SK-N-MC (cell line): ENCODE measurements at regions not wholly inside any gene's neighbourhood (a gene's known extent, or its start where the extent isn't known, plus 50 kb on each side); places are given as distances from the start of the nearest gene placed in this dataset.

Experiments
- DNase-seq: peaks from one replicate; pipeline ENCODE4 v3.0.0-alpha.2; 2011; ENCODE audit warnings: low read depth, low spot score
- H3K27ac ChIP-seq: fragments of 200-600 bp; sonication (generic); 2 replicates; pipeline ENCODE4 v1.5.1; 2016; ENCODE audit warnings: mixed run types
- H3K36me3 ChIP-seq: fragments of 200-600 bp; sonication (generic); 2 replicates; pipeline ENCODE4 v1.6.1; 2017; ENCODE audit warnings: antibody characterized with exemption, low read length, mixed read lengths; ENCODE audit not compliant: insufficient read depth
- H3K4me3 ChIP-seq: fragments of 200-600 bp; sonication (generic); 2 replicates; pipeline ENCODE4 v1.5.1; 2016
- H3K9ac ChIP-seq: fragments of 200-600 bp; sonication (generic); 2 replicates; pipeline ENCODE4 v1.8.0; 2017; ENCODE audit warnings: mixed run types, mixed read lengths; ENCODE audit not compliant: insufficient read length
- H3K9me3 ChIP-seq: fragments of 200-600 bp; sonication (generic); 2 replicates; pipeline ENCODE4 v1.6.1; 2017; ENCODE audit warnings: low read depth, mild to moderate bottlenecking, antibody characterized with exemption, low read length, moderate library complexity, mixed read lengths
- EZH2 ChIP-seq: fragments of 200-600 bp; sonication (generic); IDR thresholded peaks from one replicate; pipeline ENCODE4 v1.6.1; 2017; ENCODE audit warnings: antibody characterized with exemption
- FOXP2 ChIP-seq: optimal IDR thresholded peaks from 2 replicates; pipeline ENCODE3; 2011; ENCODE audit warnings: mild to moderate bottlenecking, moderate library complexity; ENCODE audit not compliant: insufficient read depth; ENCODE audit errors: extremely low read length, control extremely low read depth
- POLR2AphosphoS5 ChIP-seq: IDR thresholded peaks from 2 replicates; pipeline ENCODE4 v1.6.1; 2012; ENCODE audit warnings: mild to moderate bottlenecking, low read depth, low read length, borderline replicate concordance

GRCh38 chr2:239710953-239711861 is 310.4 kb upstream of the HDAC4 start:
- no peak overlapping the region for H3K9ac ChIP-seq
- no peak for DNase-seq
- no peak overlapping the region for H3K27ac ChIP-seq
- no peaks in the 10 kb centered on the region for H3K36me3 ChIP-seq
- TF ChIP-seq FOXP2, result no peak
- H3K9me3 ChIP-seq, result no peaks in the 10 kb centered on the region
- H3K4me3 ChIP-seq, result no peak overlapping the region

- Histone ChIP-seq H3K36me3 (no peaks in the 10 kb centered on the region), H3K9ac (no peak overlapping the region), H3K9me3 (no peaks in the 10 kb centered on the region), H3K27ac (no peak overlapping the region), H3K4me3 (no peak overlapping the region)
- no peak for DNase-seq
- TF ChIP-seq EZH2 (no peak), FOXP2 (no peak), POLR2AphosphoS5 (no peak)
Observed at GRCh38 chr2:239706367-239706766, 305.5 kb upstream of the HDAC4 start.

- Histone ChIP-seq H3K36me3 (no peaks in the 10 kb centered on the region), H3K27ac (no peak overlapping the region), H3K4me3 (no peak overlapping the region), H3K9ac (no peak overlapping the region), H3K9me3 (no peaks in the 10 kb centered on the region)
- no peak for DNase-seq
- no peak for TF ChIP-seq POLR2AphosphoS5
- TF ChIP-seq FOXP2, result no peak
- TF ChIP-seq EZH2, result no peak
Observed at GRCh38 chr2:239704737-239705136, 303.9 kb upstream of the HDAC4 start.

- H3K36me3 ChIP-seq, result no peaks in the 10 kb centered on the region
- H3K9me3 ChIP-seq, result no peaks in the 10 kb centered on the region
- DNase-seq, result no peak
- H3K4me3 ChIP-seq, result no peak overlapping the region
- no peak overlapping the region for H3K9ac ChIP-seq
- H3K27ac ChIP-seq, result no peak overlapping the region
- TF ChIP-seq POLR2AphosphoS5, result no peak
- TF ChIP-seq EZH2, result no peak
- no peak for TF ChIP-seq FOXP2
Observed at GRCh38 chr2:239703834-239704233, 303.0 kb upstream of the HDAC4 start.

GRCh38 chr2:239700686-239701345 is 300.0 kb upstream of the HDAC4 start:
- no peak for DNase-seq
- H3K27ac ChIP-seq, result no peak overlapping the region
- H3K36me3 ChIP-seq, result no peaks in the 10 kb centered on the region
- no peak for TF ChIP-seq FOXP2
- no peak for TF ChIP-seq POLR2AphosphoS5
- TF ChIP-seq EZH2, result no peak
- no peak overlapping the region for H3K9ac ChIP-seq
- no peak overlapping the region for H3K4me3 ChIP-seq
- H3K9me3 ChIP-seq, result no peaks in the 10 kb centered on the region

GRCh38 chr2:239697399-239698164 is 296.8 kb upstream of the HDAC4 start:
- no peak overlapping the region for H3K27ac ChIP-seq
- DNase-seq, result no peak
- no peak overlapping the region for H3K4me3 ChIP-seq
- H3K36me3 ChIP-seq, result no peaks in the 10 kb centered on the region
- H3K9me3 ChIP-seq, result no peaks in the 10 kb centered on the region
- TF ChIP-seq FOXP2 (no peak), POLR2AphosphoS5 (no peak), EZH2 (no peak)
- H3K9ac ChIP-seq, result no peak overlapping the region

GRCh38 chr2:239696559-239697207 is 295.9 kb upstream of the HDAC4 start:
- Histone ChIP-seq H3K36me3 (no peaks in the 10 kb centered on the region), H3K9ac (no peak overlapping the region), H3K27ac (no peak overlapping the region), H3K4me3 (no peak overlapping the region), H3K9me3 (no peaks in the 10 kb centered on the region)
- no peak for TF ChIP-seq FOXP2
- no peak for TF ChIP-seq EZH2
- no peak for TF ChIP-seq POLR2AphosphoS5
- no peak for DNase-seq

GRCh38 chr2:239695728-239696240 is 295.0 kb upstream of the HDAC4 start:
- TF ChIP-seq FOXP2, result no peak
- TF ChIP-seq EZH2, result no peak
- no peak for TF ChIP-seq POLR2AphosphoS5
- Histone ChIP-seq H3K9me3 (no peaks in the 10 kb centered on the region), H3K27ac (no peak overlapping the region), H3K36me3 (no peaks in the 10 kb centered on the region), H3K9ac (no peak overlapping the region), H3K4me3 (no peak overlapping the region)
- no peak for DNase-seq
